ENCODE measurements at regions not wholly inside any gene's neighbourhood (a gene's known extent, or its start where the extent isn't known, plus 50 kb on each side); places are given as distances from the start of the nearest gene placed in this dataset.

GRCh38 chr2:123080331-123080730, 944.8 kb upstream of the CNTNAP5 start:
- DNase-seq, result no peak

DNA sequence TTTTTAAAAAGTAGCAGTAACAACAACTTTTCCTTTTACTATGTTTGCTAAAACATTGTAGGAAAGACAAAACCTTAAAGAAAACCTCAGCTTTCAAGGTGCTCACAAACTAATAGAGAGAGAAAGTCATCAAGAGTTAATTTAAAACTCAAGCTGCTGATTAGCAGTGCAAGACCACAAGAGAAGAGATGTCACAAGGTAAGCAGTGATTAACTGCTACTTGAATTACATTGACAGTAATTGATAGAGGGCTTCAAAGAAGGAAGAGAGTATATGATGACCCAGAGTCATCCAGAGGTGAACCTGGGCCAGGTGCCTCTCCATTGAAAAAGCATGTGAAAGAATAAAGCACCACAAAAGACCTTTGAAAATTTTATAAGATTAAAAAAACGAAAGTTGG, 939.6 kb upstream of the CNTNAP5 start:
- no peak for DNase-seq

GRCh38 chr2:123086613-123087385, 938.3 kb upstream of the CNTNAP5 start:
- DNase-seq, result no peak

DNA sequence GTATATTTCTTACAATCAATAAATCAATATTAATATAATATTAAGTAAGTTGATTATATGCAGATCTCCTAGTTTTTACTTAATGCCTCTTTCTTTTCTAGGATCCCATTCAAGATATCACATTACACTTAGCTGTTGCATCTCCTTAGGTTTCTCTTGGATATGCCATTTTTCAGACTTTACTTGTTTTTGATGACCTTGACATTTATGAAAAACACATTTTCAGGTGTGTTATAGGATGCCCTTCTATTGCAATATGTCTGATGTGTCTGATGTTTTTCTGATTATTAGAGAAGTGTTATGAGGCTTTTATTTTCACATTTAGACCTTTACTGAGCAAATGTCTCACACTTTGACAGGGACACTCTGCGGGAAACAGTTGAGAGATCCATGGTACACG, 933.6 kb upstream of the CNTNAP5 start:
- DNase-seq, result no peak

DNA sequence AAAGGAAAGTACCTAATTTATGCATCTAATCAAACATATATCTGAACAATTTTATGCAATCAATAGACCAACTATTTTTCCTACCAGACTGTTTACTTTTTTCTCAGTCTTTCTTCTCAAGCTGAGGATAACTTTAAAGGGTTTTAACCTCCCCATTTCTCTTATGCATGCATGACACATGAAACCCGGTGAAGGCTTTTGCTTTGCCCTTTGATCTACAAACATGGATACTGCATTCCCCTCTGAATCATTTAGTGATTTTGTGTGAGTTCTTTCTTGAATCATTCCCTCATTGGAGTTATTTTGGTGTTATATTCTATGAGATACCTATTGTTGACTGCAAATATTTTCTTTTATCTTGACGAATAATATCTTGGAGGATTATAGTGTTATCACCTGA, 931.9 kb upstream of the CNTNAP5 start:
- DNase-seq, result no peak

DNA sequence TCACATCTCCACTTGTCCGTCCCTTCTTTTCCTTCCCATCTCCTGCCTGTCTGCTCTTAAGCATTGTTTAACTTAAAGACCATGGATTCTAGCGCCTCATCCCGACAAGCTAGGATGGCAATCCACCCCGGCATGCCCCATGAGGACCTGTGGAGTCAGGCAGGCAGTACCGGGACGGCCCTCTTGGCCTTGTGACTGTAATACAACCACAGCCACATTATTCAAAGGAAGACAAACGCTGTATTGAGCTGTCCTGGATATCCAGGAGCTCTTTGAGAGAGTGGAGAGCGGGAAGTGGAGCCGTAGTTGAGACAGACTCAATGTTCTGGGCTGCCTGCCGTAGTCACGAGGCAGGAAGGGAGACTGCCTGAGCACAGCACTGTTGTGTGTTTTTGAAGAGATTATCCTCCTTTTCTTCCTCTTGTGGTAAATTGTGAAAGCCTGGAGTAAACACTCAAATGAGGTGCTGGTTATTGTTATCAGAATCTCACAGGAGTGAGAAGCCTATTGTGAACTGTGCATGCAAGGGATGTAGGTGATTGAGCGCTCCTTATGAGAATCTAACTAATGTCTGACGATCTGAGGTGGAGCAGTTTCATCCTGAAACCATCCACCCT, 929.8 kb upstream of the CNTNAP5 start:
- DNase-seq, result no peak

GRCh38 chr2:123098619-123099018, 926.5 kb upstream of the CNTNAP5 start:
- DNase-seq, result no peak

GRCh38 chr2:123101434-123101833, 923.7 kb upstream of the CNTNAP5 start:
- DNase-seq, result no peak

DNA sequence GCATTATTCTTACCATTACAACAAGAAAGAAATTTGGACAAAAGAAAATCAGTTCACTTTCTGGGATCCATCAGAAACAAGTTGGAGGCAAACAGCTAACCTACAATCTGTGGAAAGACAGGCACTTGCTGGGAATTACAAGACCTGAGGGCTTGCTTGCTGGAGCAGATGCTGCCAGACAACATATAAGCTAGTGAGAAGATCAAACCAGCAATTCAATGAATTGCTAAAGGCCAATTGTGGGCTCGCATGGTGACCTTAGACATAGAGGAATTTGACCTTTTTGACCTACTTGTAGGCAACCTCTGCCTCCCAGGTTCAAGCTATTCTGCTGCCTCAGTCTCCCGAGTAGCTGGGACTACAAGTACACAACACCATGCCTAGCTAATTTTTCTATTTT, 921.2 kb upstream of the CNTNAP5 start:
- no peak for DNase-seq

DNA sequence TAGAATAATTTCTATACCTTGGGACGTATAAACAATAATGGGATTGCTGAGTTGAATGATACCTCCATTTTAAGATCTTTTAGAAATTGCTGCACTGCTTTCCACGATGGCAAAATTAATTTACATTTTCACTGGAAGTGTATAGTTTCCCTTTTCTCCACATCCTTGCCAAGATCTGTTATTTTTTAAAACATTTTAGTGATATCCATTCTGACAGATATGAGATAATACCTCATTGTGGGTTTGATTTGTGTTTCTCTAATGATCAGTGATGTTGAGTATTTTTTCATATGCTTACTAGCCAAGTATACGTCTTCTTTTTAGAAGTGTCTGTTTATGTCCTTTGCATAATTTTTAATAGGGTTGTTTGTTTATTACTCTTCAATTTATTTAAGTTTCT, 908.5 kb upstream of the CNTNAP5 start:
- DNase-seq, result no peak

GRCh38 chr2:123127236-123127635, 897.9 kb upstream of the CNTNAP5 start:
- DNase-seq, result no peak

DNA sequence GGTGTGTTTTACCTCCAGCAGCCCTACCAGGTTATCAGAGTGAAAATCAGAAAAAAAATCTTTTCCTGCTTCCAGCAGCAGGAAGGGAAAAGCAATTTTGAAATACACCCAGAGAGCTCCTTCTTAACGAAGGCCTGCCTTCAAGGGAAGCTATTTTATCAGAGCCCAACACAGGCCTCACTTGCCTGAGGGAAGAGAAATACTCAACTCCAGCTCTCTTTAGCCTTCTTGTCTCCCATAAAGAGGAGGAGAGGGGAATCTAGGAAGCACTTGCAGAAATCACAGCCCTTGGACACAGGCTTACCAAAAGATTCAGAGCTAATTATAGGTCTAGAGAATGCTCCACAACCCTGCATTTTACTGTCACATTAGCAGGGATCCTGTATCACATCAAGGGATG, 896.1 kb upstream of the CNTNAP5 start:
- no peak for DNase-seq

GRCh38 chr2:123136419-123136818, 888.7 kb upstream of the CNTNAP5 start:
- no peak for DNase-seq

GRCh38 chr2:123144082-123144481, 881.0 kb upstream of the CNTNAP5 start:
- no peak for DNase-seq

DNA sequence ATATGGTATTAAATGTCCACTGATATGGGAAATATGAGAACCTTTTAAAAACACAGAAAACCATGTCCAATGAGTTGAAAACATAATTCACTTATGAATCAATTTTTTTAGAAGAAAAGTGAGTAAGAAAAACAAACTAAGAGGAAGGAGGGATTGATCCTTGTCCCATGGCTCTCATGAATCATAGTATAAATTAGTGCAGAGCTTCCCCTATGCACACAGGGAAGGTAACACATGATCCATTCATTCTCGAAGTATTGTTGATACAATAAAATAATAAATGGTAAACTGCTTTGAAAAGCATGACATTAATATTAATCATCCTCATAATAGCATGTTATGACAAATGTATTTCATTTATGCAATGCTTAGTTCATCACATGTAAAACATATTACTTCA, 872.0 kb upstream of the CNTNAP5 start:
- DNase-seq, result no peak

DNA sequence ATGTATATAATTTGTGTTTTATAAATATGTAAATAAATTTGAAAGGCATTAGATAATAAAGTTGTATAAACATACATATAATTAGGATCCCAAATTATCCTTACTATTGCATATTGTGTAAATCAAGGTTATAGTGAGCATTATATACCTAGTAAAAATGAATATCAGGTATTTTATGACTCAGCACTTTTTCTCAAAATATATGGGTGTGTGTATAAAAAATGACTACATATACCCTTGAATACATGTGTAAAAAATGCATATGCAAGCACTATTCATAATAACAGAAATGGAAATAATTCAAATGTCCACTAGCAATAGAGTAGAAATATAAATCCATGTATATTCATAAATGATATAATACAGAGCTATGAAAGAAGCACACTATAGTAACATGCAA, 870.9 kb upstream of the CNTNAP5 start:
- DNase-seq, result no peak

DNA sequence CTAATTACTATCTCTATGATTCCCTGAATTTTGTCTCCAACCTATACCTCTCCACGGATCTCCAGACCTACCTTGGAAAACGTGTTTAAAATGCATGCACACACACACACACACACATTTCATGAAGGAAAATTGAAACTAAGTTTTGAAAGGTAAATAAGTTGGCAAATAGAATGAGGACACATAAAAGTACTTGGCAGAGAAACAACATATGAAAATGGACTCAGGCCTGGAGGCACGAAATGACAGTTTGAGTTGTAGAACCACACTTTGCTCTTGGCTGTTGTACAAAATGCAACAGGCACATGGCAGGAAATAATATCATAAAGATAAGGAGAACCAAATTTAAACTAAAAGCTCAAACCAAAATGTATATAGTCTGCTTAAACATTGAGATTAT, 868.1 kb upstream of the CNTNAP5 start:
- no peak for DNase-seq

GRCh38 chr2:123162400-123163016, 862.6 kb upstream of the CNTNAP5 start:
- DNase-seq, result no peak

DNA sequence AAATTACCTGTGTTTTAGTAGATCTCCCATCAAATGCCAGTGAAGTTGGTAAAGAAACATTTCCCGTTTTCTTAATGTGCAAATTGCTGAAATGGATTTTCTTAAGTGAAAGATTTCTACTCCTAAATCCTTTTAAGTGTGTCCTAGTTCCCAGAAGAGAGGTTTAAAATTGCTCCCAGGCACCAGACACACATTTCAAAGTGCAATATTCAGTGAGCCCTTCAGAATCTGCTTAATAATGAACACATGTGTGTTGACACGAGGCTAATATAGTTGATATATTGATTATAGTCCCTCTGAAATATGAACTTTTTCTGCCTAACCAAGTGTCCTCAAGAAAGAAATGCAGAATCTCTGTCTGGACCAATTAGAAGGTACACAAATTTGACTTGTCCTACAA, 861.7 kb upstream of the CNTNAP5 start:
- DNase-seq, result no peak

DNA sequence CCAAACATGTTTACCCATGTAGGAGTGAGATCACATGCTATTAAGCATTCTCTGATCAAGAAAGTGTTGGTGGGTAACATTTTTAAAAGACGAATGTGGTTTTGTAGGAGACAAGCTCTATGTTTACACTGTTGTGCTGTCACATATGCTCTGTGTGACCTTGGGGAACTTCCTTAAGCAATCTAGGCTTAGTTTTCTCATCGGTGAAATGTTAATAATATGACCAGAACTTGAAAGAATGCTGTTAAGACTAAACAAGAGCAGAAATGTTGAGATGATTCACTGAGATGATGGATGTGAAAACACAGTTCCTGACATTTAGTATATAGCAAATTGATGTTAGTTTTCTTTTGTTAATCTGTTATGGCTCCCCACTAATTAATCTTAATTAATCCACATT, 860.9 kb upstream of the CNTNAP5 start:
- DNase-seq, result no peak

DNA sequence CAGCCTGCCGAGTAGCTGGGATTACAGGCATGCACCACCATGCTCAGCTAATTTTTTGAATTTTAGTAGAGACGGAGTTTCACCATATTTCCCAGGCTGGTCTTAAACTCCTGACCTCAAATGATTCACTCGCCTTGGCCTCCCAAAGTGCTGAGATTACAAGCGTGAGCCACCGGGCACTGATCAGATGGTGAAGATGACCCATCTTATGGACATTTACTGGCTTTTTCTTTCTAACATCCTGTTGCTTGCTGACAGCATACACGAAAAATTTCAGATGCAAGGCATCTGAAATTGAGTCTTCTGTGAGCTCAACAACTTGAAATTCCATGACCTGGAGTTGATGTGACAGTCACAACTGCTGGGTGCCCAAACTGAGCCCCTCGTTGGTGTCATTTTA, 859.5 kb upstream of the CNTNAP5 start:
- no peak for DNase-seq

- DNase-seq, result no peak
Observed at GRCh38 chr2:123179526-123179925, 845.6 kb upstream of the CNTNAP5 start.

- DNase-seq, result no peak
Observed at GRCh38 chr2:123195957-123196356, 829.1 kb upstream of the CNTNAP5 start.

DNA sequence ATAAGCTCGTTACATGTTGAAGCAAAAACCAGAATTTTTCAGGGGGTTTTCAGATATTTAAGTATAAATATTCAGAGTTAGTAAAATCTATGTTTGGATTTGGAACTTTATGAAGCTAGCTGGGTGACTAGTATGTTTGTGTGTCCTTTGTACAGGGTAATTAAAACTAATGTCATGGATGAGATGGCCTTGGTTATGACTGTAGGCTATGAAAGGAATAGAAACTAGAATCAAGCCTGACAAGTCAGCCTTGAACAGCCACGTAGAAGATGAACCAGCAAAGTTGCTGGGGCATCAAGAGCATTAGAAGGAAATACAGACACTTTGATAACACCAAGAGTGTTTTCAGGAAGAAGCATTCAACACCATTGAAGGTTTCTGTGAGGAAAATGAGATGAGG, 825.1 kb upstream of the CNTNAP5 start:
- DNase-seq, result no peak

GRCh38 chr2:123207245-123207644, 817.8 kb upstream of the CNTNAP5 start:
- no peak for DNase-seq

Measured in DMS79 (cell line).